ENCODE measurements at regions not wholly inside any gene's neighbourhood (a gene's known extent, or its start where the extent isn't known, plus 50 kb on each side); places are given as distances from the start of the nearest gene placed in this dataset.
A peak's percentile ranks its signal among the peaks of the same experiment; 100 is the strongest.

DNA sequence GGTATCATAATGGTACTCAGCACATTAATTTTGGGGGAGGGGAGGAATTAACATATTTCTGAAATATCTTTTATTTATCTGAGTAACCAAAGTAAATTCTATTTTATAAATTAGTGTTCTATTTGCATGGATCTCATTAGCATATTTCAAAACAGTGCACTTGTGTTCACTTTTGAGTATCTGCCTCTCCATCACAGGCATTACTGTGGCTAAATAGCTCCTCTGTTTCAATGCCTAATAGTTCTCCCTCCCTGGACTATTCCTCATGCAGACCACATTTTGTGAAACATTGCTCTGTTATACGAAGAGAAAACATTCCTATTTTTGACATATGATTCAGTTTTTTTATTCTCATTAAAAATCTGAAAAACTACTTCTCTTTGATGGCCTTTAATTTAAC, 1127.8 kb downstream of the TUSC7 start (continued):
- TF ChIP-seq, protein P1, sequence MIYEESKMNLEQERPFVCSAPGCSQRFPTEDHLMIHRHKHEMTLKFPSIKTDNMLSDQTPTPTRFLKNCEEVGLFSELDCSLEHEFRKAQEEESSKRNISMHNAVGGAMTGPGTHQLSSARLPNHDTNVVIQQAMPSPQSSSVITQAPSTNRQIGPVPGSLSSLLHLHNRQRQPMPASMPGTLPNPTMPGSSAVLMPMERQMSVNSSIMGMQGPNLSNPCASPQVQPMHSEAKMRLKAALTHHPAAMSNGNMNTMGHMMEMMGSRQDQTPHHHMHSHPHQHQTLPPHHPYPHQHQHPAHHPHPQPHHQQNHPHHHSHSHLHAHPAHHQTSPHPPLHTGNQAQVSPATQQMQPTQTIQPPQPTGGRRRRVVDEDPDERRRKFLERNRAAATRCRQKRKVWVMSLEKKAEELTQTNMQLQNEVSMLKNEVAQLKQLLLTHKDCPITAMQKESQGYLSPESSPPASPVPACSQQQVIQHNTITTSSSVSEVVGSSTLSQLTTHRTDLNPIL (CRISPR knock-in tag; IDR thresholded peaks at IDR 0.05; ENCODE audit: low read depth) = no peak
- TF ChIP-seq ZNF70 (CRISPR knock-in tag; IDR thresholded peaks at IDR 0.05) (no peak), TCF4 (CRISPR knock-in tag; IDR thresholded peaks at IDR 0.05; ENCODE audit: borderline replicate concordance) (no peak), PPARA (CRISPR knock-in tag; IDR thresholded peaks at IDR 0.05; ENCODE audit: borderline replicate concordance) (no peak), BACH2 (CRISPR knock-in tag; IDR thresholded peaks at IDR 0.05; ENCODE audit: borderline replicate concordance) (no peak), SNAI2 (CRISPR knock-in tag; IDR thresholded peaks at IDR 0.05) (no peak), TOX (CRISPR knock-in tag; IDR thresholded peaks at IDR 0.05; ENCODE audit: borderline replicate concordance) (no peak), ZNF565 (CRISPR knock-in tag; conservative IDR thresholded peaks at IDR 0.05; ENCODE audit: low read depth) (no peak)
- TF ChIP-seq, protein P2, sequence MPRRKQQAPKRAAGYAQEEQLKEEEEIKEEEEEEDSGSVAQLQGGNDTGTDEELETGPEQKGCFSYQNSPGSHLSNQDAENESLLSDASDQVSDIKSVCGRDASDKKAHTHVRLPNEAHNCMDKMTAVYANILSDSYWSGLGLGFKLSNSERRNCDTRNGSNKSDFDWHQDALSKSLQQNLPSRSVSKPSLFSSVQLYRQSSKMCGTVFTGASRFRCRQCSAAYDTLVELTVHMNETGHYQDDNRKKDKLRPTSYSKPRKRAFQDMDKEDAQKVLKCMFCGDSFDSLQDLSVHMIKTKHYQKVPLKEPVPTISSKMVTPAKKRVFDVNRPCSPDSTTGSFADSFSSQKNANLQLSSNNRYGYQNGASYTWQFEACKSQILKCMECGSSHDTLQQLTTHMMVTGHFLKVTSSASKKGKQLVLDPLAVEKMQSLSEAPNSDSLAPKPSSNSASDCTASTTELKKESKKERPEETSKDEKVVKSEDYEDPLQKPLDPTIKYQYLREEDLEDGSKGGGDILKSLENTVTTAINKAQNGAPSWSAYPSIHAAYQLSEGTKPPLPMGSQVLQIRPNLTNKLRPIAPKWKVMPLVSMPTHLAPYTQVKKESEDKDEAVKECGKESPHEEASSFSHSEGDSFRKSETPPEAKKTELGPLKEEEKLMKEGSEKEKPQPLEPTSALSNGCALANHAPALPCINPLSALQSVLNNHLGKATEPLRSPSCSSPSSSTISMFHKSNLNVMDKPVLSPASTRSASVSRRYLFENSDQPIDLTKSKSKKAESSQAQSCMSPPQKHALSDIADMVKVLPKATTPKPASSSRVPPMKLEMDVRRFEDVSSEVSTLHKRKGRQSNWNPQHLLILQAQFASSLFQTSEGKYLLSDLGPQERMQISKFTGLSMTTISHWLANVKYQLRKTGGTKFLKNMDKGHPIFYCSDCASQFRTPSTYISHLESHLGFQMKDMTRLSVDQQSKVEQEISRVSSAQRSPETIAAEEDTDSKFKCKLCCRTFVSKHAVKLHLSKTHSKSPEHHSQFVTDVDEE (CRISPR knock-in tag; IDR thresholded peaks at IDR 0.05) = no peak

DNA sequence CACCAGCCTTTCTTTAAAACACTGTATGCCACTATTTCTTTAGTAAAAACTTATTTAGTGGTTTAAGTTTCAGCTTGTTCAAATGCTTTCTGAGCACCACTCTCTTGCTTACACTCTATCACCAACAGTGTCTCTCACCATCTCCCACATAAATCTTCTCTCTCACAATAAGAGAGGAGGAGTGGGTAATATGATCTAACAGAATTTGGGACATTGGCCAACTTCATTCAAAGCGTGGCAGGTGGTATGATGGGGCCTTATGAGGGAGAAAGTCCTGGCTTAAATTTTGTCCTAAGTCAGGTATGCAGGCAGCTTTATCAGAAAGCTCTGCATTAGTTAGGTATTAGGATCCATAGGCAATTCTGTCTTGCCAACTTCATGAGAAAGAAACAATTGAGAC, 1132.5 kb downstream of the TUSC7 start:
- ATAC-seq = no peak
- TF ChIP-seq PPARA (CRISPR knock-in tag; IDR thresholded peaks at IDR 0.05; ENCODE audit: borderline replicate concordance) (no peak), SNAI2 (CRISPR knock-in tag; IDR thresholded peaks at IDR 0.05) (no peak), ZFP3 (CRISPR knock-in tag; IDR thresholded peaks at IDR 0.05) (no peak)
- TF ChIP-seq, protein P3, sequence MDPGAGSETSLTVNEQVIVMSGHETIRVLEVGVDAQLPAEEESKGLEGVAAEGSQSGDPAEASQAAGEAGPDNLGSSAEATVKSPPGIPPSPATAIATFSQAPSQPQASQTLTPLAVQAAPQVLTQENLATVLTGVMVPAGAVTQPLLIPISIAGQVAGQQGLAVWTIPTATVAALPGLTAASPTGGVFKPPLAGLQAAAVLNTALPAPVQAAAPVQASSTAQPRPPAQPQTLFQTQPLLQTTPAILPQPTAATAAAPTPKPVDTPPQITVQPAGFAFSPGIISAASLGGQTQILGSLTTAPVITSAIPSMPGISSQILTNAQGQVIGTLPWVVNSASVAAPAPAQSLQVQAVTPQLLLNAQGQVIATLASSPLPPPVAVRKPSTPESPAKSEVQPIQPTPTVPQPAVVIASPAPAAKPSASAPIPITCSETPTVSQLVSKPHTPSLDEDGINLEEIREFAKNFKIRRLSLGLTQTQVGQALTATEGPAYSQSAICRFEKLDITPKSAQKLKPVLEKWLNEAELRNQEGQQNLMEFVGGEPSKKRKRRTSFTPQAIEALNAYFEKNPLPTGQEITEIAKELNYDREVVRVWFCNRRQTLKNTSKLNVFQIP (CRISPR knock-in tag; IDR thresholded peaks at IDR 0.05; ENCODE audit: borderline replicate concordance, low read depth) = no peak

DNA sequence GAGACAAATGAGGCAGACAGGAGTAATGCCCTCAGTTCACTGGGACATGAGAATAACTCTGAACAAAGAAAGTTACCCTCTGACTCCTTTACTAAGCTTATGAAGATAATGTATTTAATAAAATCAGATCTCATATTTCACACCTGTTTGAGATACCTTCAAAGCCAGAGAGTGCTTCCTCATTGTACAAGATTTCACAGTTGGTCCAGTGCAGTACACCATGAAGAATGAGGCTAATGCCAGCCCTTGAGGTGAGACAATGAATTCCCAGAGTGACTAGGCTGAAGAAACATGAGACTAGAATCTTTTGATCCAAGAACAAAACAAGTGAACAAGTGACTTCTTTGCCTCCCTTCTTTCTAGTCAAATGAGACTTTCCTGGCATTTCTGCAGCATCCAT, 1133.8 kb downstream of the TUSC7 start:
- no peak for ATAC-seq
- TF ChIP-seq, protein P1 (CRISPR knock-in tag; IDR thresholded peaks at IDR 0.05; ENCODE audit: low read depth) = no peak
- no peak for TF ChIP-seq TOX (CRISPR knock-in tag; IDR thresholded peaks at IDR 0.05; ENCODE audit: borderline replicate concordance)
- TF ChIP-seq ARNTL (CRISPR knock-in tag; IDR thresholded peaks at IDR 0.05; ENCODE audit: borderline replicate concordance, low read depth) = no peak
- TF ChIP-seq, protein P3 (CRISPR knock-in tag; IDR thresholded peaks at IDR 0.05; ENCODE audit: borderline replicate concordance, low read depth) = no peak

DNA sequence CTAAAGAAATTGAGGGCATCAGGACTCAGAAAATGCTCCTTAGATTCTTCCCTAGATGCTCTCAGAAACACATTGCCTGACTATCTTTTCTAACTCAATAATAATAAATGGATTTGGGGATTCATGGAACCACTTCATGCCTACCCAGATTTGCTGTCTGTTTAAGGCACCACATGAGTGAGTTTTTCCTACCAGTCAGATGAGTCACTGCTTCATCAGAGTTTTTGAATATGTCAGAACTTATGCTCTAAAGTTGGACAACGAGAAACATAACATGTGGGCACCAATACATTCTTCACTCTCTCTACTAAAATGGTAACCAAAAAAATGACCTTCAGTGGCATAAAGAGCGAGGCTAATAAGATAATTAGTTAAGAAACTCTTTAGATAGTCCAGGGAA, 1135.1 kb downstream of the TUSC7 start:
- peak; percentile 71 for ATAC-seq
- 0 out of 2 replicates have a peak, but pooled peaks have one; percentile 17 for TF ChIP-seq SNAI2 (CRISPR knock-in tag; IDR thresholded peaks at IDR 0.05)
- no peak for TF ChIP-seq ZFP30 (CRISPR knock-in tag; IDR thresholded peaks at IDR 0.05)
- no peak for TF ChIP-seq ZNF8 (CRISPR knock-in tag; IDR thresholded peaks at IDR 0.05)
- peak; percentile 44; the same call in 1 of the 2 replicates for TF ChIP-seq ISL1 (CRISPR knock-in tag; IDR thresholded peaks at IDR 0.05)

DNA sequence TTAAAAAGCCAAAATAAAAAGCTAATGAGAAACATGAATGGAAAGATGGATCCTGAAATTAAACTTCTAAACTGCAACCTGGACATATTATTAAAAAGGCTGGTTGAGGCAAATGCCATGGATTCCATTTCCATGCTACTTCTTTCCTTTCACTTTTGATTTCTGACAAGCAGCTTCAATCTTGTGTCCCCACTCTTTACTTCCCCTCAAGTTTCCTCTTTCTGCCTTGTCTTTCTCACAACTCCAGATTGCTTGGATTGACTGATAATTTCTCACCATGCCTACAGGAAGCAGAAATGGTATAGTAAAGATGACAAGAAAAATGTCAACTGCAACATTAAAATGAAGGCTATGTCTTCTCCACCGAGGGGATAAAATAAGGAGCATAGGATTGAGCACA, 1136.7 kb downstream of the TUSC7 start:
- ATAC-seq = no peak
- TF ChIP-seq ZNF565 (CRISPR knock-in tag; conservative IDR thresholded peaks at IDR 0.05; ENCODE audit: low read depth) = no peak
- TF ChIP-seq ZNF70 (CRISPR knock-in tag; IDR thresholded peaks at IDR 0.05) = no peak
- no peak for TF ChIP-seq PPARA (CRISPR knock-in tag; IDR thresholded peaks at IDR 0.05; ENCODE audit: borderline replicate concordance)
- TF ChIP-seq, protein P1 (CRISPR knock-in tag; IDR thresholded peaks at IDR 0.05; ENCODE audit: low read depth) = no peak
- TF ChIP-seq TCF4 (CRISPR knock-in tag; IDR thresholded peaks at IDR 0.05; ENCODE audit: borderline replicate concordance) = no peak
- TF ChIP-seq ARNTL (CRISPR knock-in tag; IDR thresholded peaks at IDR 0.05; ENCODE audit: borderline replicate concordance, low read depth) = no peak
- TF ChIP-seq ZC3H10 (CRISPR knock-in tag; IDR thresholded peaks at IDR 0.05) = no peak
- no peak for TF ChIP-seq ESRRG (CRISPR knock-in tag; IDR thresholded peaks at IDR 0.05)
- TF ChIP-seq, protein P2 (CRISPR knock-in tag; IDR thresholded peaks at IDR 0.05) = no peak
- no peak for TF ChIP-seq ZFP3 (CRISPR knock-in tag; IDR thresholded peaks at IDR 0.05)

Measured in SK-N-SH treated with all-trans-retinoic acid at 6 μM for 48 hours (cell line).